ENCODE measurements at regions not wholly inside any gene's neighbourhood (a gene's known extent, or its start where the extent isn't known, plus 50 kb on each side); places are given as distances from the start of the nearest gene placed in this dataset.

DNA sequence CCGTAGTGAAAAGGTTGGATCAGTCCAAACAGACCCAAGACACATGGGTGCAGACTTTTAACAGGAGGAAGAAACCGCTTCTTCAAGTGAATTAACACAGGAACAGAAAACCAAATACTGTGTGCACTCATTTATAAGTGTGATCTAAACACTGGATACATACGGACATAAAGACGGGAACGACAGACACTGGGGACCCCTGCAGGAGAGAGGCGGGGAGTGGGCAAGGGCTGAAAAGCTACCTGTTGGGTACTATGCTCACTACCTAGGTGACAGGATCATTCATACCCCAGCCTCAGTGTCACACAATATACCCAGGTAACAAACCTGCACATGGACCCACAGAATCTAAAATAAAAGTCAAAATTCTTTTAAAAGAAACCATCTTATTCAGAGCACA, 326.0 kb upstream of the NOCT start:
- TF ChIP-seq, protein P1, sequence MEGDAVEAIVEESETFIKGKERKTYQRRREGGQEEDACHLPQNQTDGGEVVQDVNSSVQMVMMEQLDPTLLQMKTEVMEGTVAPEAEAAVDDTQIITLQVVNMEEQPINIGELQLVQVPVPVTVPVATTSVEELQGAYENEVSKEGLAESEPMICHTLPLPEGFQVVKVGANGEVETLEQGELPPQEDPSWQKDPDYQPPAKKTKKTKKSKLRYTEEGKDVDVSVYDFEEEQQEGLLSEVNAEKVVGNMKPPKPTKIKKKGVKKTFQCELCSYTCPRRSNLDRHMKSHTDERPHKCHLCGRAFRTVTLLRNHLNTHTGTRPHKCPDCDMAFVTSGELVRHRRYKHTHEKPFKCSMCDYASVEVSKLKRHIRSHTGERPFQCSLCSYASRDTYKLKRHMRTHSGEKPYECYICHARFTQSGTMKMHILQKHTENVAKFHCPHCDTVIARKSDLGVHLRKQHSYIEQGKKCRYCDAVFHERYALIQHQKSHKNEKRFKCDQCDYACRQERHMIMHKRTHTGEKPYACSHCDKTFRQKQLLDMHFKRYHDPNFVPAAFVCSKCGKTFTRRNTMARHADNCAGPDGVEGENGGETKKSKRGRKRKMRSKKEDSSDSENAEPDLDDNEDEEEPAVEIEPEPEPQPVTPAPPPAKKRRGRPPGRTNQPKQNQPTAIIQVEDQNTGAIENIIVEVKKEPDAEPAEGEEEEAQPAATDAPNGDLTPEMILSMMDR (IDR thresholded peaks at IDR 0.05): no peak
- H3K27me3 ChIP-seq (ENCODE audit: control insufficient read depth, insufficient read depth, low read length): no peaks in the 10 kb centered on the region
- no peaks in the 10 kb centered on the region for H3K4me1 ChIP-seq

DNA sequence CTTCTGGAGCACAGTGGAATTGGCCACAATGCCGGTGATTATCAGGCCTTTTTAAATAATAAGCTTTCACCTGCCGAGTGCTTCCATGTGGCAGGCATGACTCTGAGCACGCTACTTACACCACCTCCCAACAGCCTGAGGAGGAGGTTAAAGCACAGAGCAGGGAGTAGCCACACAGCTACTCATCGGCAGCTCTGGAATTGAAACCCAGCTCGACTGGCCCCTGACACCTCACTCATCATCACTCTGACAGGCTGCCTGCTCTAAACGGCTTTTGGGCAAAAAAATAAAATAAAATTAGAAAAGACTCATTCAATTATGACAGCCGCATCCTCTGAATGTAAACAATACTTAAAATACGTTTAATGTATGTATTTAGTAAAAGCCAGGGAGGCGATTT, 326.4 kb upstream of the NOCT start:
- H3K27ac ChIP-seq: no peak overlapping the region
- H3K4me3 ChIP-seq (ENCODE audit: low read depth, low read length): no peak overlapping the region
- H2AFZ ChIP-seq: no peak overlapping the region
- no peaks in the 10 kb centered on the region for H3K79me2 ChIP-seq
- TF ChIP-seq, protein P1 (IDR thresholded peaks at IDR 0.05): no peak
- no peak overlapping the region for H3K4me2 ChIP-seq (ENCODE audit: low read length)
- no peak overlapping the region for H3K9ac ChIP-seq
- no peaks in the 10 kb centered on the region for H3K36me3 ChIP-seq (ENCODE audit: control insufficient read depth, insufficient read depth, low read length)
- H3K9me3 ChIP-seq (ENCODE audit: control insufficient read depth, low read length): no peaks in the 10 kb centered on the region
- no peaks in the 10 kb centered on the region for H3K4me1 ChIP-seq
- H3K27me3 ChIP-seq (ENCODE audit: control insufficient read depth, insufficient read depth, low read length): no peaks in the 10 kb centered on the region

More for the DNA sequence above, 326.0 kb upstream of the NOCT start:
- H3K27ac ChIP-seq: no peak overlapping the region
- H3K9ac ChIP-seq: no peak overlapping the region
- no peaks in the 10 kb centered on the region for H3K36me3 ChIP-seq (ENCODE audit: control insufficient read depth, insufficient read depth, low read length)
- no peak overlapping the region for H3K4me2 ChIP-seq (ENCODE audit: low read length)
- H2AFZ ChIP-seq: no peak overlapping the region
- H3K79me2 ChIP-seq: no peaks in the 10 kb centered on the region
- no peaks in the 10 kb centered on the region for H3K9me3 ChIP-seq (ENCODE audit: control insufficient read depth, low read length)
- H3K4me3 ChIP-seq (ENCODE audit: low read depth, low read length): no peak overlapping the region

DNA sequence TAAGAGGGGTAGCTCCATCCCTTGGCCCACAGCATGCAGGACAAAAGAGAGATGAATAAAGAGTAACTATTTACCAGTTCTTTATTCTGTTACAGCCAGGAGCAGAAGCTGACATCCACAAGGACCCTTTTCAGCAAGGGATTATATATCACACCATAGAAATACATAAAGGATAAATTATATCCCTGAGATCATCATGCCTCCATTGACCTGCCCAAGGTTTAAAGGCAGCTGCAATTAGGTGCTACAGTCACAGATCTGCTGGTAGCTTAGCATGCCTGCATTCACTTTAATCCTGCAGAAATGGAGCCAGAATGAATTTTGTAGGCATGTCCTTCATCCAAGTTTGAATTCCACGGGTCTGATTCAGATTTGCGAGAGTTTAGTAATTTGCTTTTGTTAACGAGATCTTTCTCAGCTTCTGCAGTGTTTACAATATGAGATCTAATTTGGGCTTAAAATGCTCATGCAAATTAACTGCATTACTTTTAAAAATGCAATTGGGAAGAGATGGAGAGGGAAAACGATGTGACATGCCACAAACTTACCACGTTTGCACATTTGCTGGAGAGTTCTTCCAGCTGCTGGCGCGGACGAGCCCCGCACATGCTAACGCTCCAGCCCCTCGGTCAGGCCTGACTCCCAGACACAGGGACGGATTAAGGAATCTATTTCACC, 327.0 kb upstream of the NOCT start:
- Histone ChIP-seq H3K27me3 (ENCODE audit: control insufficient read depth, insufficient read depth, low read length) (no peaks in the 10 kb centered on the region), H3K9ac (no peak overlapping the region), H2AFZ (no peak overlapping the region), H3K4me2 (ENCODE audit: low read length) (no peak overlapping the region), H3K79me2 (no peaks in the 10 kb centered on the region), H3K36me3 (ENCODE audit: control insufficient read depth, insufficient read depth, low read length) (no peaks in the 10 kb centered on the region), H3K4me1 (no peaks in the 10 kb centered on the region), H3K4me3 (ENCODE audit: low read depth, low read length) (no peak overlapping the region), H3K27ac (no peak overlapping the region), H3K9me3 (ENCODE audit: control insufficient read depth, low read length) (no peaks in the 10 kb centered on the region)
- TF ChIP-seq, protein P1 (IDR thresholded peaks at IDR 0.05): no peak

DNA sequence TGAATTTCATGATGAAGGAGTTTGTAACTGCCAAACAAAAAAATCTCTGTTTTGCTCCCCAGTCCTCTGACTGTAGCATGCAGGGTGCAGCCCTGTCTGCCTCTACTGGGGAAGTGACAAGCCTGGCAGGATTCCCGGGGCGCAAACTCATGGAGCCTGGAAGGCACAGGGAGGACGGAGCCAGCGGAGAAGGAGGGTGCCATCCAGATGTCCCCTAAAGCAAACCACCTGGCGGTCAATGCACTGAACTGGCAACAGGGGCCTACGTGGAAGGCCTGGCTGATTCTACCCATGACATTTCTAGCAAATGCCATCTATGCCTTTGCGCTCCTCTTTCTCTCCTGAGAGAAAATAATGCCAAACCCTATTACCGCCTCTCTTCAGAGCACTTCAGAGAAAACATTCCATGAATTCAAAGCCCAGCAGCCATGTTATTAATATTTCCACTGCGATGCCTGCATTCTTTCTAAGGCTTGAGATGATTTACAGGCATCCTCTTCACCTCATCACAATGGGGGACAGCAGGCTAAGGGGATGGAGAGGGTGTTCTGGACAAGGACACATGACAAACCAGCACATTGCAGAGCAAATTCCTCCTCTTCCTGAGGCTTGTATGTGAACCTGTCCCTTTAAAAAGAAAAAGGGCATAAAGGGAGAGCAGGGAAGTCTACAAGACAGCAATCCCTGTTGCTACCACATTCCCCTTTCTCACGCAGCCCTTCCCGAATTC, 329.3 kb upstream of the NOCT start:
- Histone ChIP-seq H3K27me3 (ENCODE audit: control insufficient read depth, insufficient read depth, low read length) (no peaks in the 10 kb centered on the region), H3K27ac (no peak overlapping the region), H3K9me3 (ENCODE audit: control insufficient read depth, low read length) (no peaks in the 10 kb centered on the region), H3K79me2 (no peaks in the 10 kb centered on the region), H2AFZ (no peak overlapping the region), H3K9ac (no peak overlapping the region), H3K4me1 (no peaks in the 10 kb centered on the region), H3K4me2 (ENCODE audit: low read length) (no peak overlapping the region), H3K4me3 (ENCODE audit: low read depth, low read length) (no peak overlapping the region), H3K36me3 (ENCODE audit: control insufficient read depth, insufficient read depth, low read length) (no peaks in the 10 kb centered on the region)
- TF ChIP-seq, protein P1 (IDR thresholded peaks at IDR 0.05): no peak

Data from parathyroid adenoma (tissue), 2 donors.